ENCODE measurements at regions not wholly inside any gene's neighbourhood (a gene's known extent, or its start where the extent isn't known, plus 50 kb on each side); places are given as distances from the start of the nearest gene placed in this dataset.

- TF ChIP-seq EP300 (IDR thresholded peaks at IDR 0.05; ENCODE audit: borderline replicate concordance) (no peak), EGR1 (IDR thresholded peaks at IDR 0.05) (no peak), CEBPB (IDR thresholded peaks at IDR 0.05) (no peak), NFIC (IDR thresholded peaks at IDR 0.05) (no peak), RAD21 (IDR thresholded peaks at IDR 0.05; ENCODE audit: low read depth) (no peak)
- TF ChIP-seq, protein P1, sequence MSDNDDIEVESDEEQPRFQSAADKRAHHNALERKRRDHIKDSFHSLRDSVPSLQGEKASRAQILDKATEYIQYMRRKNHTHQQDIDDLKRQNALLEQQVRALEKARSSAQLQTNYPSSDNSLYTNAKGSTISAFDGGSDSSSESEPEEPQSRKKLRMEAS (IDR thresholded peaks at IDR 0.05), result no peak
Observed at GRCh38 chr9:13868336-13868735, 445.6 kb downstream of the NFIB start.
